ELR (cell line): ENCODE measurements at regions not wholly inside any gene's neighbourhood (a gene's known extent, or its start where the extent isn't known, plus 50 kb on each side); places are given as distances from the start of the nearest gene placed in this dataset.
"Not testable (repeated sequence)": the region's sequence is repeated elsewhere in the genome, so short reads cannot be mapped to it uniquely, and the experiment has no call there.

Source experiments
- DNase-seq: peaks from one replicate; pipeline ENCODE4 v3.0.0-alpha.2; 2015; ENCODE audit warnings: low read depth

GRCh38 chr2:118791483-118791882 is 56.0 kb downstream of the EN1 start:
- DNase-seq = no peak

DNA sequence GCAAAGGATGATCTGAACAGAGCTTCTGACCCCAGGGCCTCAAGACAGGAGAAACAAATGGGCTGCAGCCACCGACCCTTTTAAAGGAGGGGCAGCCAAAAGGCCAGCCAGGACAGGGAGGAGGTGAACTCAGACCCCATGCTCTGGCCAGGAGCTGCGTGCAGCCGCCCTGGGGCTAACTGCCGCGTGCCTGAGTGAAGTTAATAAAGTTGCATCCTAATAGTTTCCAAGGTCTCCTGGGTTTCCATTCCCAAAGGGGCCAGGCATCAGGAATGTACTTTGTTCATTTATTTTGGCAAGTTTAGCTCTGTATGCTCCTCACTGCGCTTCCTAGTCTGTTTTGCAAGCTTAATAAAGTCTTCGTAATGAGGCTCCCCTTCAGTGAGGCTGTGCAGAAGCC is 60.7 kb downstream of the EN1 start:
- DNase-seq = no peak

- no peak for DNase-seq
Observed at GRCh38 chr2:118784860-118785259, 62.6 kb downstream of the EN1 start.

DNA sequence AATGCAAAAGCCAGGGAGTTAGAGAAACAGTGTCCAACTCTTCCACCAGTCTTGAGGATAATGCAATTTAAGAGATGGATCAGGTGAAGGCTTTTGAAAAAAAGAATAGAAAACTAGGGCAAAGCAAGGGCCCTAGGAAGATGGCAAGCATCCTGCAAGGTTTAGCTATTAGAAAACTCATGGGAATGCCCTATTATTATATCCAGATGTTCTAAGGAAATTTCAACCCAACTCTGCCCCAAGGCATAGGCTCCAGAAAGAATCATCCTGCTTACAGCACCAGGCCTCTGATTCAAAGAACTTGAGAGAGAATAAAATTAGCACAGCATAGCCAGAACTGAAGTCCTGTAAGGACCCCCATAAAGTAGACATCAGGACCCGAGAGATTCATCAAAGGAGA is 68.1 kb downstream of the EN1 start:
- no peak for DNase-seq

- DNase-seq = peak; percentile 37
Observed at GRCh38 chr2:118774458-118775133, 72.9 kb downstream of the EN1 start.

- no peak for DNase-seq
Observed at GRCh38 chr2:118773826-118774225, 73.6 kb downstream of the EN1 start.

- DNase-seq = no peak
Observed at GRCh38 chr2:118772487-118773200, 74.8 kb downstream of the EN1 start.

GRCh38 chr2:118769707-118770400 is 77.6 kb downstream of the EN1 start:
- no peak for DNase-seq

- no peak for DNase-seq
Observed at GRCh38 chr2:118766871-118767270, 80.6 kb downstream of the EN1 start.

DNA sequence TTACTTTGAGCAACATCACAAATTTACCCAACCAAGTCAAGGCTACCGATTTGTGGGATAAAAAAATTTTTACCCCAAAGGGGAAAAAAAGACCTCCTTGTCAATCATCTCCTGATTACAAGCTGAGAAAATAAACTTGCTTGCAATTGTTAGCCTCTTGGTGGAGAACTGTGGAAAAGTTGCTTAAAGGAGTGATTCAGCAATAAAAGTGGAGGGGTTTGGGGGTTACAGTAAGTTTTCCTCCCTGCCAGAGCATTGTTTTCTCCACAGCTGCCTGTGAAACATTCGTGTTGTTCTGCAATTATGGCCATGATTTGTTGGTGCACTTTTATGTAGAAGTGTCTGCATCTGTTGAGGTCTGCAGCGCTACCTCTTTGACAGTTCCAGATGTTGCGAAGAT is 82.6 kb downstream of the EN1 start:
- no peak for DNase-seq

- DNase-seq = no peak
Observed at GRCh38 chr2:118763797-118764196, 83.7 kb downstream of the EN1 start.

DNA sequence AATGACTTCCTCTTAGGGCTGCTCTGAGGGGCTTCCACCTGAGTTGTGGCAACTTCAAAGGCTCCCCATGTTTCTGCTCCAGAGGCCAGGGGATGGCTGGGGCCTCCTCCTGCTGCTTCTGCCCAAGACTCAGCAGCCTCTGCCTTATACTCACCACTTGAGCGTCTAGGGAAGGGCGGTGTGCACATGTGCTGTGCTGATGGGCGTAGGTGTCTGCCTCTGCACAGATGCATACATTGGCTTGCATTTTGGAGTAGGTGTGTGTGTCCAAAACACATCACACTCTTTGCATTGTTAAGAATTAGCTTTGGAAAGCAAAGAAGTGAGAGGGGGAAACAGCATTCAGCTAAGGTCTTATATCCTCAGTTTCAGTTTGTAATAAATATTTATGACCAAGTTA is 85.2 kb downstream of the EN1 start:
- no peak for DNase-seq

DNA sequence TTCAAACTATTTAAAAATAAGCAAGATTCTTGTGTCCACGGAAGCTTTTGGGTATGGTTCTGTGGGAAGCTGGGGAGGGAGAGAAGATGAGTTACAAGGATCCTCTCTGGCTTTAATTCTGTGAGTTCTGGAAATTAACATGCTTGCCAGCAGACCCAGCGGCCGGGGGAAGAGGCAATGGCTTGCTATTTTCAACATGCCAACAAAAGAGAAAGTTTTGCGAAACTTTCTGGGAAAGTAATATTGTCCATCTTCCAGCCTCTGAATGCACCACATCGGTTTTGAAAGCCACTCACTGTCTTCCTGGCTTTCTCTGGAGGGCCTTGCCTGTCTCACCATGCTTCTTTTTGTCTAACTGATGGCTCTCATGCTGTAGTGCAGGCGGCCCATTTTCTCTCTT is 85.7 kb downstream of the EN1 start:
- DNase-seq = no peak

DNA sequence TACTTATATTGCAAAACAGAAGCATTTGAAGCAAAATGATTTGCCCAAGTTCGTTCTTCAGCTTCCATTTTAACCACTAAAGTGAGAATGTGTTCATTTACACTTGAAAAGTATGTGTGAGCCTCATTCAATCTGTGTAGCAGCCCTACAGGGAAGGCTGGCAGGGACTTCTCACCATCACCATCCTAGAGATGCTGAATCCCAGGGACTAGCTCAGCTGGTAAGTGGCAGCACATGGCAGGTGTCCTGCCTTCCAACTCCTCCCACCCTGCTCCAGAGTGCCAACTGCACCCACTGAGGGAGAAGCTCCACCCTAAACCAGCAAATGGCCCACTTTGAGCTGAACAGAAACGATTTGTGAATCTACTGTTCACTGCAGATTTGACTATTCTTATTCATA is 91.5 kb downstream of the EN1 start:
- no peak for DNase-seq

DNA sequence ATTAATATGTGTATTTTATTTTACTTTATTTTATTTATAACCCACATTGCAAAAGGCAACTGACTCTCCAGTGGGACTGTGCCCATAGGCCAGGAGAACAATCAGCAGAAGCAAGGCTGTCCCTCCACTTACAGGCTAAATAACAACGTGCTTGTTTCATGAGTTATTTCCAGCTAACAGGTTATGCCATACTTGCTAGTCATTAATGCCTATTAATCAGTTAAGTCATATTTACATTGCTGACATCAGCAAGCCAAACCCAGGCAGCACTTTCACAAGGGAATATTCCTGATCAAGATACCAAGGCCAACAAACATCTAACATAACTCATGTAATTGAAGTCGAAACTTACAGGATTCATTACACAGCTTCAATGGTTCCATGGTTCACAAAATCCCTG is 92.1 kb downstream of the EN1 start:
- no peak for DNase-seq

GRCh38 chr2:118752762-118753429 is 94.6 kb downstream of the EN1 start:
- no peak for DNase-seq

DNA sequence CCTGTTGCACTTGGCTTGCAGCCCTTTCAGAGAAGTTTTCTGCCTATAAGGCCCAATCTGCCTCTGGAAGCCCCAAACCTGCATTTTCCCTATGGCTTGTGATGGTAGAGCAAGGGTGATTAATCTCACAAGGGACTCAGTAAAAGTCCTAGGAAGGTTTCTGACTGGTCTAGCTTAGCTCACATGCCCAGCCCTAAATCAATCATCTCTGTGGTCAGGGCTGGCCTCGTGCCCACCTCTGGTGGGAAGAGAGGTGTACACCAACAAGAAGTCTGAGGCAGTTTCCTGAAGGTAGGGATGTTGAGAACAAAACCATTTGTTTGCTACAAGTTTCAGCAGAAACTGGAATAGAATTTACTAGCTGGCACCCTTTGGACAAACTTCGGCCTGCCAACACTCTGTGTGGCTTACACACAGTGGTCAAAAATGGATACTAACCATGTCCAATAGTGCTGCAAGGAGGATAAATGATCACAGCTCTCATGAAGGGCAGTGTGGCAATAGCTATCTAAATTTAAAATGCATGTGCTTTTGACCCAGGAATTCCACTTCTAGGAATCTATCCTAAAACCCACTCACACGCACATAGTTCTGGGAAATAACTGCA is 96.4 kb downstream of the EN1 start:
- no peak for DNase-seq

DNA sequence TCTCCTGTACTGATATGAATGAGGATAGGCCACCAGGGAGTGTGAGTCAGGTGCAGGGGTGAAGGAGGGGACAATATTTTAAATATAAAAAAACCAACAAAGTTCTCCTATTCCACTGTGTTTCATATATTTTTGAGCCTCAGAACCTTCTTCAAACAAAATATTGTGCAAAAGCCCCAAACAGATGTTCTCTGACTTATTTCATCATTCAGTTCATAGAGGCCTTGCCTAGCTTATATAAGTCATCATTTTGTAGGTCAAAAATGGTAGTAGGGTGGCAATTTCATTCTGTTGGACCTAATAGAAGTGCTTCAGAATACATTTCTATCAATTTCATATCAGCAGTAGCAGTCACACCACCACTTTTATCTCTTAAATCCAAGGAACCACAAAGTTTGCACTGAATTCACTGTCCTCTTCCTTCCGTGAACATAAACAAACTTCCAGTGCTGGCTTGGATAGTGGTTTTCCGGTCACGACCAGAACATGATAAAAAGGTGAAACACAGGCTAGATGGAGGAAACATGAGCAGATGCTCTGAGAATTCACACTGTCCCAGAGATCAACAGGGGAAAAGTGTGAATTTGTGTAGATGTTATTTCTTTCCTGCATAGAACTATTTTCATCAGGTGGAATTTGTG is 99.1 kb downstream of the EN1 start:
- DNase-seq = no peak

GRCh38 chr2:118747637-118748036 is 99.8 kb downstream of the EN1 start:
- no peak for DNase-seq

GRCh38 chr2:118747066-118747465 is 100.4 kb downstream of the EN1 start:
- no peak for DNase-seq

DNA sequence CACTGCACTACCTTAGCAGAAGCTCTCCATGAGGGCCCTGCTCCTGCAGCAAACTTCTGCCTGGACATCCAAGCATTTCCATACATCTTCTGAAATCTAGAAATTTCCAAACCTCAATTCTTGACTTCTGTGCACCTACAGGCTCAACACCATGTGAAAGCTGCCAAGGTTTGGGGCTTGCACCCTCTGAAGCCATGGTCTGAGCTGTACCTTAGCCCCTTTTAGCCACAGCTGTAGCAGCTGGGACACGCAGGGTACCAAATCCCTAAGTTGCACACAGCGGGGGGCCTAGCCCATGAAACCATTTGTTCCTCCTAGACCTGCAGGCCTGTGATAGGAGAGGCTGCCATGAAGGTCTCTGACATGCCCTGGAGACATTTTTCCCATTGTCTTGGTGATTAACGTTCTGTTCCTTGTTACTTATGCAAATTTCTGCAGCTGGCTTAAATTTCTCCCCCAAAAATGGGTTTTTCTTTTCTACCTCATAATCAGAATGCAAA is 102.7 kb downstream of the EN1 start:
- not testable (repeated sequence) for DNase-seq
